HepG2 (cell line): ENCODE measurements at regions not wholly inside any gene's neighbourhood (a gene's known extent, or its start where the extent isn't known, plus 50 kb on each side); places are given as distances from the start of the nearest gene placed in this dataset.

ENCODE experiments used
- ATAC-seq: fragments of 200-7000 bp; cut with Tn5 transposase; 3 replicates; pipeline ENCODE4 v1.9.1; 2020; ENCODE audit warnings: mild to moderate bottlenecking, moderate library complexity
- BruUV-seq: library from RNA; stranded (reverse); fragments of 400-500 nt; replicated peaks from 2 replicates; lab custom pipeline; 2021; lab: Mats Ljungman, UMichigan
- CTCF ChIA-PET: fragments of 300-600 bp; formaldehyde crosslinking; extraction: SDS; loops from one replicate; lab custom pipeline; 2021; ENCODE audit warnings: low total read pairs, inconsistent platforms, low intra/inter-chr PET ratio; lab: Yijun Ruan, JAX
- POLR2A ChIA-PET: fragments of 350-600 bp; sonication (Branson Sonifier 250); formaldehyde crosslinking; loops from one replicate; lab custom pipeline; 2020; ENCODE audit warnings: antibody characterized with exemption, inconsistent platforms; lab: Yijun Ruan, JAX
- DNase-seq: peaks from one replicate; pipeline ENCODE4 v3.0.0-alpha.2; 2015; ENCODE audit warnings: low spot score
- FAIRE-seq: peaks from 3 replicates; lab custom pipeline; 2011; peaks lifted over from hg19 to GRCh38; lab: Jason Lieb, UNC
- H2AFZ ChIP-seq: one replicate; pipeline ENCODE4 v1.6.1; 2011; ENCODE audit warnings: low read length, inconsistent platforms
- H3K27ac ChIP-seq: fragments of 300-600 bp; 3 replicates; pipeline ENCODE4 v1.8.0; 2011; ENCODE audit warnings: mixed run types, mild to moderate bottlenecking, mixed read lengths, low read length, inconsistent platforms; ENCODE audit not compliant: insufficient read depth; ENCODE audit errors: extremely low read length
- H3K27me3 ChIP-seq, 2 experiments: fragments of 200-600 bp in 1 of 2; 2 replicates in 1 of 2; 3 replicates in 1 of 2; pipeline versions ENCODE4 v1.6.0 to v1.8.0; 2011; ENCODE audit warnings: low read length in 2 of 2, mild to moderate bottlenecking in 2 of 2, moderate library complexity in 2 of 2, inconsistent platforms in 1 of 2; ENCODE audit not compliant: insufficient read depth in 2 of 2, control insufficient read depth in 1 of 2
- H3K36me3 ChIP-seq, 2 experiments: fragments of 200-600 bp in 1 of 2; replicated peaks in 1 of 2; 2 replicates in 1 of 2; 3 replicates in 1 of 2; pipeline versions ENCODE4 v1.5.1 to v1.8.0; 2011; ENCODE audit warnings: low read length in 2 of 2, inconsistent platforms in 1 of 2; ENCODE audit not compliant: insufficient read depth in 2 of 2, control insufficient read depth in 1 of 2
- H3K4me1 ChIP-seq: 2 replicates; pipeline ENCODE4 v1.5.1; 2012; ENCODE audit warnings: low read length, inconsistent platforms; ENCODE audit not compliant: insufficient read depth
- H3K4me2 ChIP-seq: 2 replicates; pipeline ENCODE4 v1.6.0; 2011; ENCODE audit warnings: low read depth, low read length, inconsistent platforms
- H3K4me3 ChIP-seq, 3 experiments: fragments of 200-600 bp in 1 of 3; sonication (generic), shearing (Covaris generic) in 1 of 3; replicated peaks in 1 of 3; 2 replicates each; pipeline ENCODE4 v1.5.1; 2011 to 2016; ENCODE audit warnings: low read length in 3 of 3, inconsistent platforms in 2 of 3, low read depth in 2 of 3, mild to moderate bottlenecking in 2 of 3, control low read depth in 1 of 3, mixed read lengths in 1 of 3; ENCODE audit not compliant: insufficient read depth in 1 of 3
- H3K79me2 ChIP-seq: one replicate; pipeline ENCODE4 v1.6.1; 2011; ENCODE audit warnings: low read length, inconsistent platforms; ENCODE audit not compliant: insufficient read depth
- H3K9ac ChIP-seq: 2 replicates; pipeline ENCODE4 v1.6.0; 2011; ENCODE audit warnings: mild to moderate bottlenecking, low read depth, low read length, inconsistent platforms; ENCODE audit not compliant: insufficient read depth
- H3K9me3 ChIP-seq: 2 replicates; pipeline ENCODE4 v1.5.1; 2012; ENCODE audit warnings: mild to moderate bottlenecking, low read length
- H4K20me1 ChIP-seq: 2 replicates; pipeline ENCODE4 v1.6.0; 2011; ENCODE audit warnings: inconsistent platforms, mild to moderate bottlenecking, low read length, moderate library complexity; ENCODE audit not compliant: insufficient read depth
- CEBPZ ChIP-seq: IDR thresholded peaks from 2 replicates; pipeline ENCODE4 v1.6.1; 2012; ENCODE audit warnings: low read length, improper control_type of control experiment
- CTCF ChIP-seq: sonication (generic); formaldehyde crosslinking; IDR thresholded peaks from 2 replicates; pipeline ENCODE4 v1.5.0; 2020; ENCODE audit warnings: mild to moderate bottlenecking, missing genetic modification reagents, moderate library complexity
- GTF3A ChIP-seq: sonication (generic); formaldehyde crosslinking; conservative IDR thresholded peaks from 2 replicates; pipeline ENCODE4 v1.4.0; 2020; ENCODE audit warnings: mild to moderate bottlenecking, missing genetic modification reagents
- KLF13 ChIP-seq: sonication (generic); formaldehyde crosslinking; IDR thresholded peaks from 2 replicates; pipeline ENCODE4 v1.4.0; 2020; ENCODE audit warnings: mild to moderate bottlenecking, missing genetic modification reagents
- ZNF251 ChIP-seq: sonication (generic); formaldehyde crosslinking; IDR thresholded peaks from 2 replicates; pipeline ENCODE4 v1.9.0; 2021; ENCODE audit warnings: mild to moderate bottlenecking, missing genetic modification reagents
- ZNF496 ChIP-seq: sonication (generic); formaldehyde crosslinking; IDR thresholded peaks from 2 replicates; pipeline ENCODE4 v1.8.1; 2023; ENCODE audit warnings: mild to moderate bottlenecking, moderate library complexity, missing genetic modification reagents; ENCODE audit not compliant: insufficient replicate concordance
- ZNF770 ChIP-seq: sonication (generic); formaldehyde crosslinking; IDR thresholded peaks from 2 replicates; pipeline ENCODE4 v1.5.0; 2020; ENCODE audit warnings: mild to moderate bottlenecking, missing genetic modification reagents
- ZSCAN12 ChIP-seq: sonication (generic); formaldehyde crosslinking; IDR thresholded peaks from 2 replicates; pipeline ENCODE4 v1.9.0; 2021; ENCODE audit warnings: mild to moderate bottlenecking, missing genetic modification reagents
- WGBS: methylation state at CpG from one replicate; pipeline ENCODE4 v1.1.6; 2017; ENCODE audit warnings: low lambda C conversion rate; 5-methylcytosine and 5-hydroxymethylcytosine counted together
- in situ Hi-C: cut with HindIII; loops from 2 replicates; pipeline ENCODE4 v1.10.0; 2017; ENCODE audit warnings: low pct_unique_long_range_greater_than_20kb; ENCODE audit not compliant: extremely low pct_ligation_motif_present
- intact Hi-C: fragments of 100-400 bp; cut with micrococcal nuclease; formaldehyde crosslinking; loops from one replicate; pipeline ENCODE4 v1.10.0; 2022; ENCODE audit not compliant: unreplicated experiment
- TF ChIP-seq, protein P1 (sequence below): IDR thresholded peaks from 2 replicates; pipeline ENCODE4 v1.4.0; 2020; ENCODE audit warnings: mild to moderate bottlenecking, missing genetic modification reagents

DNA sequence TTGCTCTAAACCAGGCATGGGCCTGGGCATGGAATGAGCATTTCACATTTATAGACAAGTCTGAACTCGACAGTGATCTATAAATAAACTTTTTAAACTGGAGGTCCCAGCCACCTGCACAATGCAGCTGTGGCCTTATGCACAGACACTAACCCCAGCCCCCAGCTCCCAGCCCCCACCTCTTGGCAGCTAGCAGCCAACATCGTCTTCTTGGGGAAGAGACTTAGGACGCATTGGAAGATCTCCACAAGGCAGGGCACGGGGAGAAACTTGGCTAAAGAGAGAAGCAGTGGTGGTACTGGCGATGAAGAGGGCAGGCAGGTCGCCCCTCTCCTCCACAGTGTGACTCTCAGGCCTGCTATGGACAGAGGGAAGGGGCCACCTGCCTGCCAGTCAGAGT lies 213.2 kb downstream of the ANAPC1 start:
- intact Hi-C loops = no loop called here
- POLR2A ChIA-PET = no interaction called here

More for the DNA sequence above, 213.2 kb downstream of the ANAPC1 start:
- Histone ChIP-seq H3K4me2 (no peak overlapping the region), H3K9me3 (no peaks in the 10 kb centered on the region), H3K27ac (no peak overlapping the region), H2AFZ (no peak overlapping the region), H3K36me3 (no peaks in the 10 kb centered on the region), H3K9ac (no peak overlapping the region), H3K4me1 (peaks cover 26% of the 10 kb centered on the region), H3K27me3 (no peaks in the 10 kb centered on the region; a peak in 1 of 5 replicates), H4K20me1 (no peaks in the 10 kb centered on the region), H3K79me2 (no peaks in the 10 kb centered on the region), H3K4me3 (no peak overlapping the region)
- FAIRE-seq (no peak), ATAC-seq (no peak), DNase-seq (no peak)
- BruUV-seq = no TSS peak
- 0 out of 2 replicates have a peak, but pooled peaks have one; percentile 3 for TF ChIP-seq CTCF (CRISPR knock-in tag)
- TF ChIP-seq ZNF496 (CRISPR knock-in tag) = no peak
- TF ChIP-seq ZNF770 = no peak
- TF ChIP-seq, protein P1, sequence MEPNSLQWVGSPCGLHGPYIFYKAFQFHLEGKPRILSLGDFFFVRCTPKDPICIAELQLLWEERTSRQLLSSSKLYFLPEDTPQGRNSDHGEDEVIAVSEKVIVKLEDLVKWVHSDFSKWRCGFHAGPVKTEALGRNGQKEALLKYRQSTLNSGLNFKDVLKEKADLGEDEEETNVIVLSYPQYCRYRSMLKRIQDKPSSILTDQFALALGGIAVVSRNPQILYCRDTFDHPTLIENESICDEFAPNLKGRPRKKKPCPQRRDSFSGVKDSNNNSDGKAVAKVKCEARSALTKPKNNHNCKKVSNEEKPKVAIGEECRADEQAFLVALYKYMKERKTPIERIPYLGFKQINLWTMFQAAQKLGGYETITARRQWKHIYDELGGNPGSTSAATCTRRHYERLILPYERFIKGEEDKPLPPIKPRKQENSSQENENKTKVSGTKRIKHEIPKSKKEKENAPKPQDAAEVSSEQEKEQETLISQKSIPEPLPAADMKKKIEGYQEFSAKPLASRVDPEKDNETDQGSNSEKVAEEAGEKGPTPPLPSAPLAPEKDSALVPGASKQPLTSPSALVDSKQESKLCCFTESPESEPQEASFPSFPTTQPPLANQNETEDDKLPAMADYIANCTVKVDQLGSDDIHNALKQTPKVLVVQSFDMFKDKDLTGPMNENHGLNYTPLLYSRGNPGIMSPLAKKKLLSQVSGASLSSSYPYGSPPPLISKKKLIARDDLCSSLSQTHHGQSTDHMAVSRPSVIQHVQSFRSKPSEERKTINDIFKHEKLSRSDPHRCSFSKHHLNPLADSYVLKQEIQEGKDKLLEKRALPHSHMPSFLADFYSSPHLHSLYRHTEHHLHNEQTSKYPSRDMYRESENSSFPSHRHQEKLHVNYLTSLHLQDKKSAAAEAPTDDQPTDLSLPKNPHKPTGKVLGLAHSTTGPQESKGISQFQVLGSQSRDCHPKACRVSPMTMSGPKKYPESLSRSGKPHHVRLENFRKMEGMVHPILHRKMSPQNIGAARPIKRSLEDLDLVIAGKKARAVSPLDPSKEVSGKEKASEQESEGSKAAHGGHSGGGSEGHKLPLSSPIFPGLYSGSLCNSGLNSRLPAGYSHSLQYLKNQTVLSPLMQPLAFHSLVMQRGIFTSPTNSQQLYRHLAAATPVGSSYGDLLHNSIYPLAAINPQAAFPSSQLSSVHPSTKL (CRISPR knock-in tag) = no peak
- TF ChIP-seq ZNF251 = no peak
- TF ChIP-seq CEBPZ = no peak
- TF ChIP-seq GTF3A (CRISPR knock-in tag) = no peak
- no peak for TF ChIP-seq ZSCAN12 (CRISPR knock-in tag)
- TF ChIP-seq KLF13 (CRISPR knock-in tag) = no peak
- 75% methylated on average over 6 of the region's 6 CpGs for WGBS
- in situ Hi-C loops = loop anchor here (25.0 kb wide), 1 partner anchor 183 kb away; no protein-coding TSS in a partner anchor
- CTCF ChIA-PET = no interaction called here
